Endothelial cell of umbilical vein (primary cell): ENCODE measurements at regions not wholly inside any gene's neighbourhood (a gene's known extent, or its start where the extent isn't known, plus 50 kb on each side); places are given as distances from the start of the nearest gene placed in this dataset.

Source experiments
- POLR2A ChIP-seq: IDR thresholded peaks from 2 replicates; pipeline ENCODE4 v1.6.1; 2012; ENCODE audit warnings: low read depth, mild to moderate bottlenecking, control low read depth, low read length
- TF ChIP-seq, protein P1 (sequence below), 2 donors: IDR thresholded peaks; 1 replicate in 1 of 2; 2 replicates in 1 of 2; pipeline ENCODE4 v1.5.1; 2011; ENCODE audit warnings: low read length in 2 of 2, mild to moderate bottlenecking in 2 of 2, moderate library complexity in 2 of 2, control low read depth in 1 of 2, inconsistent platforms in 1 of 2, low read depth in 1 of 2; ENCODE audit not compliant: insufficient read depth in 1 of 2; ENCODE audit errors: extremely low read depth in 1 of 2

DNA sequence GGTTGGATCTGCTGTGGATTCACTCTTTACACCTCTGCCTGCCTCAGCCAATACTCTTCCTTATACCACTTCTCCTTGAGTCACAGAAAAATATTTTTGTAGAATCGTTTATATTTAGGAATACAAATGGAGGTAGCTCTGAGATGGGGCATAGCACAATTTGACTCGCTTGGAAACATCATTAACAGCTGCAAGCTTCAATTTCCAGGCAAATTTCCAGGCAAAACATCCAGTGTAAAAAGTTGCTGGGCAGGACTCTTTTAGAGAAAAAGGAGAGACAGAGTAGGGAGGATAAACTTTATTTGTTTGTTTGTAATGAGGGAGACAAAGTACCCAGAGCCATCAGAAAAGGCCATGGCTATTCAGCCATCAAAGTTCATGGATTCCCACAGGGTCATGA lies 74.4 kb upstream of the SOX11 start:
- TF ChIP-seq POLR2A, result no peak
- TF ChIP-seq, protein P1, sequence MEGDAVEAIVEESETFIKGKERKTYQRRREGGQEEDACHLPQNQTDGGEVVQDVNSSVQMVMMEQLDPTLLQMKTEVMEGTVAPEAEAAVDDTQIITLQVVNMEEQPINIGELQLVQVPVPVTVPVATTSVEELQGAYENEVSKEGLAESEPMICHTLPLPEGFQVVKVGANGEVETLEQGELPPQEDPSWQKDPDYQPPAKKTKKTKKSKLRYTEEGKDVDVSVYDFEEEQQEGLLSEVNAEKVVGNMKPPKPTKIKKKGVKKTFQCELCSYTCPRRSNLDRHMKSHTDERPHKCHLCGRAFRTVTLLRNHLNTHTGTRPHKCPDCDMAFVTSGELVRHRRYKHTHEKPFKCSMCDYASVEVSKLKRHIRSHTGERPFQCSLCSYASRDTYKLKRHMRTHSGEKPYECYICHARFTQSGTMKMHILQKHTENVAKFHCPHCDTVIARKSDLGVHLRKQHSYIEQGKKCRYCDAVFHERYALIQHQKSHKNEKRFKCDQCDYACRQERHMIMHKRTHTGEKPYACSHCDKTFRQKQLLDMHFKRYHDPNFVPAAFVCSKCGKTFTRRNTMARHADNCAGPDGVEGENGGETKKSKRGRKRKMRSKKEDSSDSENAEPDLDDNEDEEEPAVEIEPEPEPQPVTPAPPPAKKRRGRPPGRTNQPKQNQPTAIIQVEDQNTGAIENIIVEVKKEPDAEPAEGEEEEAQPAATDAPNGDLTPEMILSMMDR (IDR thresholded peaks at IDR 0.05; ENCODE audit: extremely low read depth in 1 of 2, insufficient read depth in 1 of 2, low read depth in 1 of 2, low read length in 2 of 2), result no peak
